ENCODE measurements at regions not wholly inside any gene's neighbourhood (a gene's known extent, or its start where the extent isn't known, plus 50 kb on each side); places are given as distances from the start of the nearest gene placed in this dataset.

- intact Hi-C loops (cut with DNase I), result loop anchor here (5.0 kb wide), 1 partner anchor 535 kb away; no protein-coding TSS in a partner anchor
- DNase-seq (ENCODE audit: low spot score) (no peak), ATAC-seq (no peak)
These were observed 328.0 kb upstream of the PDZRN3 start for GRCh38 chr3:73952781-73953180.

GRCh38 chr3:73950865-73951558 lies 326.3 kb upstream of the PDZRN3 start:
- intact Hi-C loops (cut with DNase I), result loop anchor here (5.0 kb wide), 1 partner anchor 534 kb away; no protein-coding TSS in a partner anchor
- ATAC-seq, result no peak
- no peak for DNase-seq (ENCODE audit: low spot score)

- ATAC-seq (no peak), DNase-seq (ENCODE audit: low spot score) (no peak)
- intact Hi-C loops (cut with DNase I), result no loop called here
These were observed 320.8 kb upstream of the PDZRN3 start for GRCh38 chr3:73945541-73945940.

- intact Hi-C loops (cut with DNase I), result no loop called here
- DNase-seq (ENCODE audit: low spot score) (no peak), ATAC-seq (no peak)
These were observed 315.2 kb upstream of the PDZRN3 start for GRCh38 chr3:73939985-73940384.

- ATAC-seq, result peak; percentile 87
- no peak for DNase-seq (ENCODE audit: low spot score)
- intact Hi-C loops (cut with DNase I), result no loop called here
These were observed 308.8 kb upstream of the PDZRN3 start for GRCh38 chr3:73933585-73933984.

GRCh38 chr3:73927203-73927570 lies 302.4 kb upstream of the PDZRN3 start:
- ATAC-seq (no peak), DNase-seq (ENCODE audit: low spot score) (no peak)
- intact Hi-C loops (cut with DNase I), result no loop called here

GRCh38 chr3:73926360-73927202 lies 301.8 kb upstream of the PDZRN3 start:
- ATAC-seq (no peak), DNase-seq (ENCODE audit: low spot score) (no peak)
- intact Hi-C loops (cut with DNase I), result no loop called here

- intact Hi-C loops (cut with DNase I), result no loop called here
- no peak for DNase-seq (ENCODE audit: low spot score)
- no peak for ATAC-seq
These were observed 300.3 kb upstream of the PDZRN3 start for GRCh38 chr3:73925011-73925410.

- intact Hi-C loops (cut with DNase I), result no loop called here
- DNase-seq (ENCODE audit: low spot score), result no peak
These were observed 299.3 kb upstream of the PDZRN3 start for GRCh38 chr3:73924048-73924447.

GRCh38 chr3:73917643-73918042 lies 292.9 kb upstream of the PDZRN3 start:
- intact Hi-C loops (cut with DNase I), result no loop called here
- ATAC-seq (no peak), DNase-seq (ENCODE audit: low spot score) (no peak)

More at GRCh38 chr3:73924048-73924447, 299.3 kb upstream of the PDZRN3 start:
- ATAC-seq, result no peak

- DNase-seq (ENCODE audit: low spot score) (no peak), ATAC-seq (no peak)
- intact Hi-C loops (cut with DNase I), result no loop called here
These were observed 291.1 kb upstream of the PDZRN3 start for GRCh38 chr3:73915886-73916285.

- no peak for ATAC-seq
These were observed 283.5 kb upstream of the PDZRN3 start for GRCh38 chr3:73908218-73908617.

GRCh38 chr3:73901686-73902085 lies 276.9 kb upstream of the PDZRN3 start:
- intact Hi-C loops (cut with DNase I), result no loop called here

More at GRCh38 chr3:73908218-73908617, 283.5 kb upstream of the PDZRN3 start:
- intact Hi-C loops (cut with DNase I), result no loop called here
- DNase-seq (ENCODE audit: low spot score), result no peak

GRCh38 chr3:73894474-73895213 lies 269.9 kb upstream of the PDZRN3 start:
- intact Hi-C loops (cut with DNase I), result no loop called here
- ATAC-seq, result no peak
- DNase-seq (ENCODE audit: low spot score), result no peak

More at GRCh38 chr3:73901686-73902085, 276.9 kb upstream of the PDZRN3 start:
- DNase-seq (ENCODE audit: low spot score), result no peak
- no peak for ATAC-seq

GRCh38 chr3:73893089-73893488 lies 268.3 kb upstream of the PDZRN3 start:
- DNase-seq (ENCODE audit: low spot score), result no peak
- no peak for ATAC-seq
- intact Hi-C loops (cut with DNase I), result no loop called here

- intact Hi-C loops (cut with DNase I), result no loop called here
- ATAC-seq (no peak), DNase-seq (ENCODE audit: low spot score) (no peak)
These were observed 261.1 kb upstream of the PDZRN3 start for GRCh38 chr3:73885862-73886261.

- intact Hi-C loops (cut with DNase I), result no loop called here
- no peak for ATAC-seq
- no peak for DNase-seq (ENCODE audit: low spot score)
These were observed 259.6 kb upstream of the PDZRN3 start for GRCh38 chr3:73884361-73884760.

GRCh38 chr3:73883497-73883896 lies 258.8 kb upstream of the PDZRN3 start:
- intact Hi-C loops (cut with DNase I), result no loop called here
- ATAC-seq (no peak), DNase-seq (ENCODE audit: low spot score) (no peak)

GRCh38 chr3:73874606-73875369 lies 250.0 kb upstream of the PDZRN3 start:
- intact Hi-C loops (cut with DNase I), result no loop called here
- ATAC-seq (no peak), DNase-seq (ENCODE audit: low spot score) (no peak)

All from sciatic nerve (tissue), 2 donors.